ENCODE measurements at regions not wholly inside any gene's neighbourhood (a gene's known extent, or its start where the extent isn't known, plus 50 kb on each side); places are given as distances from the start of the nearest gene placed in this dataset.

DNA sequence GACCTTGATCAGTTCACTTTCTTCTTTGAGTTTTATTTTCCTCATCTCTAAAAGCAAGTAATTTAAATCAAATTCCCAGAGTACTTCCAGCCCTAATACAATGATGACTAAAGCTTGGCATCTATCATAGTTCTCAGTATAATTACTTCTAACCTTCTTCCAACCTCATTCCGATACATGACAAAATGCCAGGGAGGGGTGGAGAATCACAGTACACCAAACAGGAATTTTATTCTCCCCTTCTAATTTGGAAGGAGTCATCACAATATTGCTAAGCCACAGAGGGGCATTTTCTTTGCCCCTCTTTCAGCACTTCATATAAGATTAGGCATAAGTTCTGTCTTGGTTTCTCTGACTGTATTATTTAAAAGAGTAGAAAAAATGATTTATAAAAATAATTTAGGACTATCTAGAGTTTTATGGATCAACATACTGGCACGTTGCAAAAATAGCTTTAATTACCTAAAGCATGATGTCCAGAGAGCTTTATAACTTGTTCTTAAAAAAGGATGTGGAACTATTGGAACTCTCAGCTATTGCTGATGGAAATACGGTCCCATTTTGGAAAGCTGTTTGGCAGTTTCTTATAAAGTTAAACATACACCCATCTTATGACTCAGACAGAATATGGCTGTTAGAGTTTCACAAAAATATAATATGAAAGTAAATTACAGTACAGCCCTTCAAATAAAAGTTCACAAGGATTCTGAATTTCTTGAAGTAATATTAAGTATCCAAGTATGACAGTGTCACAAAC lies 86.9 kb upstream of the UBE2E2 start:
- TF ChIP-seq, protein P1, sequence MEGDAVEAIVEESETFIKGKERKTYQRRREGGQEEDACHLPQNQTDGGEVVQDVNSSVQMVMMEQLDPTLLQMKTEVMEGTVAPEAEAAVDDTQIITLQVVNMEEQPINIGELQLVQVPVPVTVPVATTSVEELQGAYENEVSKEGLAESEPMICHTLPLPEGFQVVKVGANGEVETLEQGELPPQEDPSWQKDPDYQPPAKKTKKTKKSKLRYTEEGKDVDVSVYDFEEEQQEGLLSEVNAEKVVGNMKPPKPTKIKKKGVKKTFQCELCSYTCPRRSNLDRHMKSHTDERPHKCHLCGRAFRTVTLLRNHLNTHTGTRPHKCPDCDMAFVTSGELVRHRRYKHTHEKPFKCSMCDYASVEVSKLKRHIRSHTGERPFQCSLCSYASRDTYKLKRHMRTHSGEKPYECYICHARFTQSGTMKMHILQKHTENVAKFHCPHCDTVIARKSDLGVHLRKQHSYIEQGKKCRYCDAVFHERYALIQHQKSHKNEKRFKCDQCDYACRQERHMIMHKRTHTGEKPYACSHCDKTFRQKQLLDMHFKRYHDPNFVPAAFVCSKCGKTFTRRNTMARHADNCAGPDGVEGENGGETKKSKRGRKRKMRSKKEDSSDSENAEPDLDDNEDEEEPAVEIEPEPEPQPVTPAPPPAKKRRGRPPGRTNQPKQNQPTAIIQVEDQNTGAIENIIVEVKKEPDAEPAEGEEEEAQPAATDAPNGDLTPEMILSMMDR (IDR thresholded peaks at IDR 0.05; ENCODE audit: borderline replicate concordance, extremely low read depth, low read length, poor library complexity, severe bottlenecking): no peak
- no peak for TF ChIP-seq EZH2 (IDR thresholded peaks at IDR 0.05; ENCODE audit: borderline replicate concordance, low read depth, low read length, severe bottlenecking)

All from DND-41 (cell line).